ENCODE measurements at regions not wholly inside any gene's neighbourhood (a gene's known extent, or its start where the extent isn't known, plus 50 kb on each side); places are given as distances from the start of the nearest gene placed in this dataset.
"Not testable (repeated sequence)": the region's sequence is repeated elsewhere in the genome, so short reads cannot be mapped to it uniquely, and the experiment has no call there.

DNA sequence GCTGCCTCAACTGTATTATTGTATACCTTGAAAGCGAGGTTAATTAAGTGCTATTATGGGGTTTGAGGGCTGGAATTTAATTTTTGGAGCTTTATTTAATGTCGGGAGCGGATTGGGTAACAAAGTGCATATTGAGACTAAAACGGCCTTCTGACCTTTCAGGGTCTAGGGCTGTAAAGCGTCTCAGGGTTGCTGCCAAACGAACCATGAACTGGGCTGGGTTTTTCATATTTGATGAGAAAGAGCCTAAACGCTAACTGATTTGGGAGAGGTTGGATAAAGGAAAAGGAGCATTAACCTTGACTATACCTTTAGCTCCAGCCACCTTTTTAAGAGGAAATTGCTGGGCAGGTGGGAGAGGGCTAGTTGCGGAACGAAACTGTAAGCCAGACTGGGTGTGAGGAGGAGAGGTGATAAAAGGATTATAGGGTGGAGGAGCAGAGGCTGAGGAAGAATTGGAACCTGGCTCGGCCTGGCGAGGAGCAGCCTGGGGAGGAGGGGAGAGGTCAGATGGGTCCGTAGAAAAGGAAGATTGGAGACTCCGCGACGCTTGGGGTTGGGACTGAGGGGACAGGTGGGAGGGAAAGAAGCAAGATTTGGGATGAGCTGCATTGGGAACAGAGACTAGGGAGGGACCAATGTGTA lies 209.0 kb upstream of the ELL2 start:
- TF ChIP-seq, protein P1, sequence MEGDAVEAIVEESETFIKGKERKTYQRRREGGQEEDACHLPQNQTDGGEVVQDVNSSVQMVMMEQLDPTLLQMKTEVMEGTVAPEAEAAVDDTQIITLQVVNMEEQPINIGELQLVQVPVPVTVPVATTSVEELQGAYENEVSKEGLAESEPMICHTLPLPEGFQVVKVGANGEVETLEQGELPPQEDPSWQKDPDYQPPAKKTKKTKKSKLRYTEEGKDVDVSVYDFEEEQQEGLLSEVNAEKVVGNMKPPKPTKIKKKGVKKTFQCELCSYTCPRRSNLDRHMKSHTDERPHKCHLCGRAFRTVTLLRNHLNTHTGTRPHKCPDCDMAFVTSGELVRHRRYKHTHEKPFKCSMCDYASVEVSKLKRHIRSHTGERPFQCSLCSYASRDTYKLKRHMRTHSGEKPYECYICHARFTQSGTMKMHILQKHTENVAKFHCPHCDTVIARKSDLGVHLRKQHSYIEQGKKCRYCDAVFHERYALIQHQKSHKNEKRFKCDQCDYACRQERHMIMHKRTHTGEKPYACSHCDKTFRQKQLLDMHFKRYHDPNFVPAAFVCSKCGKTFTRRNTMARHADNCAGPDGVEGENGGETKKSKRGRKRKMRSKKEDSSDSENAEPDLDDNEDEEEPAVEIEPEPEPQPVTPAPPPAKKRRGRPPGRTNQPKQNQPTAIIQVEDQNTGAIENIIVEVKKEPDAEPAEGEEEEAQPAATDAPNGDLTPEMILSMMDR (conservative IDR thresholded peaks at IDR 0.05; ENCODE audit: low read depth, low read length) = not testable (repeated sequence)
- not testable (repeated sequence) for TF ChIP-seq EZH2 (IDR thresholded peaks at IDR 0.05; ENCODE audit: borderline replicate concordance, low read depth, low read length, poor library complexity, severe bottlenecking)
